KMS-11 (cell line): ENCODE measurements at regions not wholly inside any gene's neighbourhood (a gene's known extent, or its start where the extent isn't known, plus 50 kb on each side); places are given as distances from the start of the nearest gene placed in this dataset.

ENCODE experiments used
- H2AFZ ChIP-seq: fragments of 200-600 bp; sonication (generic); 2 replicates; pipeline ENCODE4 v1.6.1; 2016; ENCODE audit warnings: antibody characterized with exemption, mixed run types, low read depth
- H3K27ac ChIP-seq: fragments of 200-600 bp; sonication (generic); 2 replicates; pipeline ENCODE4 v1.6.1; 2016; ENCODE audit warnings: mild to moderate bottlenecking, mixed run types
- H3K27me3 ChIP-seq: fragments of 200-600 bp; sonication (generic); 2 replicates; pipeline ENCODE4 v1.6.1; 2017; ENCODE audit warnings: mild to moderate bottlenecking, low read depth, mixed run types, moderate library complexity; ENCODE audit not compliant: insufficient read depth
- H3K36me3 ChIP-seq: fragments of 200-600 bp; sonication (generic); 2 replicates; pipeline ENCODE4 v1.6.1; 2017; ENCODE audit warnings: mild to moderate bottlenecking, mixed run types; ENCODE audit not compliant: insufficient read depth
- H3K4me1 ChIP-seq: fragments of 200-600 bp; sonication (generic); 2 replicates; pipeline ENCODE4 v1.6.1; 2016; ENCODE audit warnings: mild to moderate bottlenecking, low read depth, mixed run types; ENCODE audit not compliant: poor library complexity, severe bottlenecking
- H3K4me2 ChIP-seq: fragments of 200-600 bp; sonication (generic); 2 replicates; pipeline ENCODE4 v1.7.0; 2016; ENCODE audit warnings: mild to moderate bottlenecking, mixed run types
- H3K4me3 ChIP-seq: fragments of 200-600 bp; sonication (generic); IDR thresholded peaks from 2 replicates; pipeline ENCODE4 v1.6.1; 2017; ENCODE audit warnings: low read depth, low read length, mixed read lengths; ENCODE audit not compliant: insufficient read depth
- H3K79me2 ChIP-seq: fragments of 200-600 bp; sonication (generic); 2 replicates; pipeline ENCODE4 v1.6.1; 2016; ENCODE audit warnings: low read depth, mixed run types; ENCODE audit not compliant: insufficient read depth
- H3K9ac ChIP-seq: fragments of 200-600 bp; sonication (generic); 2 replicates; pipeline ENCODE4 v1.6.1; 2016; ENCODE audit warnings: mild to moderate bottlenecking, mixed run types
- H4K20me1 ChIP-seq: fragments of 200-600 bp; sonication (generic); 2 replicates; pipeline ENCODE4 v1.6.1; 2016; ENCODE audit warnings: mild to moderate bottlenecking, mixed run types; ENCODE audit not compliant: insufficient read depth
- TF ChIP-seq, protein P1 (sequence below): fragments of 200-600 bp; sonication (generic); conservative IDR thresholded peaks from 2 replicates; pipeline ENCODE4 v1.6.1; 2017; ENCODE audit warnings: low read depth, mild to moderate bottlenecking, antibody characterized with exemption, low read length, moderate library complexity, mixed read lengths

DNA sequence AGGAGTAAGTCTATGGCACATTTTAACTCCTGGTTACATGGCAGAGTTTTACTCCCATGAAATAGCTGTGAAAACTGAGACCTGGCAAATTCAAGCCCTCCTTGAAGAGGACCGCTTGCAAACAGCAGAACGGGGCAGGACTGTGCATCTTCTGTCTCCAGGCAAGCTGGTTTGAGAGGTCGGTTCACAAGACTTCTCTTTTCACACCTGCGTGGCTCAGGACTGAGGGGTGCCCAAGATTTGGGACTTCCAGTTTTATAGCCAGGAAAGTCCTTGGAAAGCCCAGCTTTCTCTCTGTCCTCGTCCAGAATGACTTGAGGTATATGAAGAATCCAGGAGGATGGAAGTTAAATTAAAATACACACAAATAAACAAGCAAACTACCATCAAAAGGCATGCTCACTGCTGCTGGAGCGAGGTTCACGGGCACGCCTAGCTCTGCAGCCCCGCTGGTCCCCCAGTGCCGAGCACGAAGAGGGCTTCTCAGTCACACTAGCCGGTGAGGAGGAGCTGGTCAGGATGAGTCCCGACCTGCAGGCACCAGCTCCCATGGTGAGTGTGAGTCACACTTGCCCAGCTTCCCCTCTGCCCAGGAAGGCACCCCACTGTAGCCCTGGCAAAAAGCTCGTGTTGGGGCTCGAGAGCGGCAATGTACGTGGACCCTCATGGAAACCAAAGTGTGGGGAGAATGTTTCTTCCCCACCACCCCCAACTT is 1382.4 kb downstream of the BRD1 start:
- Histone ChIP-seq H3K79me2 (no peaks in the 10 kb centered on the region), H4K20me1 (no peaks in the 10 kb centered on the region), H3K36me3 (no peaks in the 10 kb centered on the region), H3K4me1 (no peaks in the 10 kb centered on the region), H3K27ac (no peak overlapping the region), H3K4me2 (no peak overlapping the region), H2AFZ (no peak overlapping the region), H3K9ac (no peak overlapping the region), H3K27me3 (no peaks in the 10 kb centered on the region), H3K4me3 (no peak overlapping the region)
- TF ChIP-seq, protein P1, sequence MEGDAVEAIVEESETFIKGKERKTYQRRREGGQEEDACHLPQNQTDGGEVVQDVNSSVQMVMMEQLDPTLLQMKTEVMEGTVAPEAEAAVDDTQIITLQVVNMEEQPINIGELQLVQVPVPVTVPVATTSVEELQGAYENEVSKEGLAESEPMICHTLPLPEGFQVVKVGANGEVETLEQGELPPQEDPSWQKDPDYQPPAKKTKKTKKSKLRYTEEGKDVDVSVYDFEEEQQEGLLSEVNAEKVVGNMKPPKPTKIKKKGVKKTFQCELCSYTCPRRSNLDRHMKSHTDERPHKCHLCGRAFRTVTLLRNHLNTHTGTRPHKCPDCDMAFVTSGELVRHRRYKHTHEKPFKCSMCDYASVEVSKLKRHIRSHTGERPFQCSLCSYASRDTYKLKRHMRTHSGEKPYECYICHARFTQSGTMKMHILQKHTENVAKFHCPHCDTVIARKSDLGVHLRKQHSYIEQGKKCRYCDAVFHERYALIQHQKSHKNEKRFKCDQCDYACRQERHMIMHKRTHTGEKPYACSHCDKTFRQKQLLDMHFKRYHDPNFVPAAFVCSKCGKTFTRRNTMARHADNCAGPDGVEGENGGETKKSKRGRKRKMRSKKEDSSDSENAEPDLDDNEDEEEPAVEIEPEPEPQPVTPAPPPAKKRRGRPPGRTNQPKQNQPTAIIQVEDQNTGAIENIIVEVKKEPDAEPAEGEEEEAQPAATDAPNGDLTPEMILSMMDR: no peak

DNA sequence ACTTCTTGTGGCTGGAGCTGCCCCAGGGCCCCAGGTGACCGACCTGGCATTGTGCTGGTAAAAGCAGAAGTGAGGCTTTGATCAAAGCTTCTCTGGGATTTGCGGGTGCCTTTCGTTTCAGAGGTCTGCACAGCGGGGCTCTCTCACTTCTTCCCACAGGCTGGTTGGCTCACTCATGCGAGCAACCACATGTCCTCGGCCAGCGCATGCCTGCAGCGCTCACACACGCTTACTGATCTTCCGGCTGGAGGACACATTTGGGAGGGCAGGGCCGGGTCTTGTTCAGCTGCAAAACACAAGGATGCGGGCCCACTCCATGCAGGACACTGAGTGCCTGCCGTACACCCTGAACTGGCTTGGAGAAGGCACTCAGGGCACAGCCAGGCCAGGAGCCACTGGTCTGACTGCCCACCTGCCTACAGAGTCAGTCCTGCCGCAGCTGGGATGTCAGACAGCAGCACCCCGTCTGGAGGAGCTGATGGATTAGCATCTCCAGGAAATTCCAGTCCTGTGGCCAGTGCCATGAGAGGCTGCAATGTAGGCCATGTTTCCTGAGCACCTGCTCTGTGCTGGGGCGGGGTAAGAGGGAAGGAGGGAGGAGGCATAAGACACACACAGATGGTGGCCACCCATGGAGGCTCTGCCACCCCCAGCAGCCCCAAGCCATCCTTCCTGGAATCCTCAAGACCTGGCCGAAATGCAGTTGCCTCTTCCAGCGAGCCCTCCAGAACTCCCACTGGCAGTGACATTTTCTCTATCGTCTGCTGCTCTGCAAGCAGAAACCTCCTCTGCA is 1383.2 kb downstream of the BRD1 start:
- Histone ChIP-seq H3K9ac (no peak overlapping the region), H3K4me2 (no peak overlapping the region), H2AFZ (no peak overlapping the region), H3K79me2 (no peaks in the 10 kb centered on the region), H3K4me3 (no peak overlapping the region), H3K4me1 (no peaks in the 10 kb centered on the region), H3K27me3 (no peaks in the 10 kb centered on the region), H4K20me1 (no peaks in the 10 kb centered on the region), H3K36me3 (no peaks in the 10 kb centered on the region), H3K27ac (no peak overlapping the region)
- TF ChIP-seq, protein P1: no peak

DNA sequence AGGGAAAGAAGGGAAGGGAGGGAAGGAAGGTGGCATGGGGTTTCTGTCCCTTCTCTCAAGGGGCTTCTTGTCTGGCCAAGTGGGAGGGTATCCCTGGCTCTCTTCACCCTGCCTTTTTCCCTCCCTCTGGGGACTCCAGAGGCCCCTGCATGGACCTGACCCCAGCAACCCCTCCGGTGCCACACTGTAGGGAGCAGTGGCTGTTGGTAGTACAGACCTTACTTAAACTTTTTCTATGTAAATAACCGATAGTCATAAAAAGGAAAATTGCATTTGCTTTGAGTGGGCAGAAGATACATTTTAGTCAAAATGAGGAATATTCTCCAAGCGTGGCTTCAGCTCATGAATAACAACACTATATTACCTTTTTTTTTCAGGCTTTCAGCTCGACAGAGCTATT is 1384.0 kb downstream of the BRD1 start:
- Histone ChIP-seq H4K20me1 (no peaks in the 10 kb centered on the region), H3K9ac (no peak overlapping the region), H3K27ac (no peak overlapping the region), H2AFZ (no peak overlapping the region), H3K4me1 (no peaks in the 10 kb centered on the region), H3K79me2 (no peaks in the 10 kb centered on the region), H3K4me3 (no peak overlapping the region), H3K4me2 (no peak overlapping the region), H3K27me3 (no peaks in the 10 kb centered on the region), H3K36me3 (no peaks in the 10 kb centered on the region)
- TF ChIP-seq, protein P1: no peak

DNA sequence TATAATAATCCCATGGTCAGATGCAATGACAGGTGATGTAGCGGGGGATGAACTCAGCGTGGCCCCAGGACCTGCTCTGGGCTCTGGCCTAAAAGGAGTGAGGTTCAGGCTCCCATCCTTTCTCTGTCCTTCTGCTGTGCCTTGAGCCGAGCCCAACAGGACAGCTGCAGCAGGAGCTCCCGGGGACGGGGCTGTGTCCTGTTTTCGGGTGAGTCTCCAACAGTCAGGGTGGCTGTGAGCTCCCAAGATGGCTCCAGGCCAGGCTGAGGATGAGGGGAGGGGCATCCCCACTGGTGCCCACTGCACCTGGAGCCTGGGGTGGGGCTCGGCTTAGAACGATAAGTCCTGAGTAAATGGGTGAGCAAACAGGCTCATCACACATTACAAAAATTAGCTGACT is 1385.0 kb downstream of the BRD1 start:
- H3K9ac ChIP-seq: no peak overlapping the region
- H3K4me2 ChIP-seq: no peak overlapping the region
- no peaks in the 10 kb centered on the region for H3K36me3 ChIP-seq
- H3K4me3 ChIP-seq: no peak overlapping the region
- TF ChIP-seq, protein P1: no peak
- no peaks in the 10 kb centered on the region for H3K79me2 ChIP-seq
- H2AFZ ChIP-seq: no peak overlapping the region
- no peaks in the 10 kb centered on the region for H3K4me1 ChIP-seq
- H4K20me1 ChIP-seq: no peaks in the 10 kb centered on the region
- H3K27ac ChIP-seq: no peak overlapping the region
- H3K27me3 ChIP-seq: no peaks in the 10 kb centered on the region
